Rectal smooth muscle tissue (tissue), 1 donor: ENCODE measurements at regions not wholly inside any gene's neighbourhood (a gene's known extent, or its start where the extent isn't known, plus 50 kb on each side); places are given as distances from the start of the nearest gene placed in this dataset.

Source experiments
- H3K27ac ChIP-seq: one replicate; pipeline ENCODE4 v1.7.0; 2013; ENCODE audit warnings: low read depth, low read length, inconsistent platforms
- H3K27me3 ChIP-seq: one replicate; pipeline ENCODE4 v1.7.0; 2013; ENCODE audit warnings: low read length; ENCODE audit not compliant: control insufficient read depth, insufficient read depth
- H3K36me3 ChIP-seq: one replicate; pipeline ENCODE4 v1.7.0; 2013; ENCODE audit warnings: low read length; ENCODE audit not compliant: control insufficient read depth, insufficient read depth
- H3K4me1 ChIP-seq: one replicate; pipeline ENCODE4 v1.7.0; 2013; ENCODE audit warnings: low read length; ENCODE audit not compliant: control insufficient read depth, insufficient read depth
- H3K4me3 ChIP-seq: one replicate; pipeline ENCODE4 v1.7.0; 2013; ENCODE audit warnings: low read length
- H3K9ac ChIP-seq: one replicate; pipeline ENCODE4 v1.7.0; 2013; ENCODE audit warnings: low read length

- Histone ChIP-seq H3K27me3 (no peaks in the 10 kb centered on the region), H3K4me1 (no peaks in the 10 kb centered on the region), H3K36me3 (no peaks in the 10 kb centered on the region), H3K27ac (no peak overlapping the region), H3K9ac (no peak overlapping the region), H3K4me3 (no peak overlapping the region)
Measured at GRCh38 chr5:117800261-117800660, 1188.1 kb downstream of the DTWD2 start.

- no peak overlapping the region for H3K27ac ChIP-seq
- no peaks in the 10 kb centered on the region for H3K4me1 ChIP-seq
- no peak overlapping the region for H3K4me3 ChIP-seq
- no peak overlapping the region for H3K9ac ChIP-seq
- no peaks in the 10 kb centered on the region for H3K36me3 ChIP-seq
- no peaks in the 10 kb centered on the region for H3K27me3 ChIP-seq
Measured at GRCh38 chr5:117794847-117795246, 1193.5 kb downstream of the DTWD2 start.

GRCh38 chr5:117793963-117794362, 1194.4 kb downstream of the DTWD2 start:
- Histone ChIP-seq H3K36me3 (no peaks in the 10 kb centered on the region), H3K4me3 (no peak overlapping the region), H3K27me3 (no peaks in the 10 kb centered on the region), H3K4me1 (no peaks in the 10 kb centered on the region), H3K27ac (no peak overlapping the region), H3K9ac (no peak overlapping the region)

GRCh38 chr5:117792476-117792875, 1195.9 kb downstream of the DTWD2 start:
- Histone ChIP-seq H3K4me1 (no peaks in the 10 kb centered on the region), H3K36me3 (no peaks in the 10 kb centered on the region), H3K27me3 (no peaks in the 10 kb centered on the region), H3K4me3 (no peak overlapping the region), H3K9ac (no peak overlapping the region), H3K27ac (no peak overlapping the region)

- H3K27me3 ChIP-seq, result no peaks in the 10 kb centered on the region
- no peaks in the 10 kb centered on the region for H3K4me1 ChIP-seq
Measured at GRCh38 chr5:117788596-117788995, 1199.8 kb downstream of the DTWD2 start.

GRCh38 chr5:117779171-117779570, 1204.5 kb upstream of the SEMA6A start:
- no peak overlapping the region for H3K4me3 ChIP-seq
- H3K4me1 ChIP-seq, result no peaks in the 10 kb centered on the region
- no peak overlapping the region for H3K9ac ChIP-seq
- H3K27me3 ChIP-seq, result no peaks in the 10 kb centered on the region
- no peaks in the 10 kb centered on the region for H3K36me3 ChIP-seq
- H3K27ac ChIP-seq, result no peak overlapping the region

More at GRCh38 chr5:117788596-117788995, 1199.8 kb downstream of the DTWD2 start:
- Histone ChIP-seq H3K9ac (no peak overlapping the region), H3K27ac (no peak overlapping the region), H3K4me3 (no peak overlapping the region), H3K36me3 (no peaks in the 10 kb centered on the region)

GRCh38 chr5:117776977-117777376, 1202.4 kb upstream of the SEMA6A start:
- no peak overlapping the region for H3K27ac ChIP-seq
- H3K9ac ChIP-seq, result no peak overlapping the region
- H3K36me3 ChIP-seq, result no peaks in the 10 kb centered on the region
- no peaks in the 10 kb centered on the region for H3K4me1 ChIP-seq
- H3K4me3 ChIP-seq, result no peak overlapping the region
- H3K27me3 ChIP-seq, result no peaks in the 10 kb centered on the region

GRCh38 chr5:117769877-117770276, 1195.3 kb upstream of the SEMA6A start:
- no peak overlapping the region for H3K9ac ChIP-seq
- no peak overlapping the region for H3K4me3 ChIP-seq
- H3K27me3 ChIP-seq, result no peaks in the 10 kb centered on the region
- H3K4me1 ChIP-seq, result no peaks in the 10 kb centered on the region
- no peak overlapping the region for H3K27ac ChIP-seq
- H3K36me3 ChIP-seq, result no peaks in the 10 kb centered on the region

GRCh38 chr5:117763271-117763670, 1188.6 kb upstream of the SEMA6A start:
- no peaks in the 10 kb centered on the region for H3K4me1 ChIP-seq
- H3K27me3 ChIP-seq, result no peaks in the 10 kb centered on the region
- H3K27ac ChIP-seq, result no peak overlapping the region
- H3K9ac ChIP-seq, result no peak overlapping the region
- no peak overlapping the region for H3K4me3 ChIP-seq
- no peaks in the 10 kb centered on the region for H3K36me3 ChIP-seq

GRCh38 chr5:117761186-117761585, 1186.6 kb upstream of the SEMA6A start:
- H3K9ac ChIP-seq, result no peak overlapping the region
- H3K4me1 ChIP-seq, result no peaks in the 10 kb centered on the region
- no peaks in the 10 kb centered on the region for H3K27me3 ChIP-seq
- H3K4me3 ChIP-seq, result no peak overlapping the region
- no peaks in the 10 kb centered on the region for H3K36me3 ChIP-seq
- H3K27ac ChIP-seq, result no peak overlapping the region

- Histone ChIP-seq H3K27ac (no peak overlapping the region), H3K4me1 (no peaks in the 10 kb centered on the region), H3K4me3 (no peak overlapping the region), H3K36me3 (no peaks in the 10 kb centered on the region), H3K27me3 (no peaks in the 10 kb centered on the region), H3K9ac (no peak overlapping the region)
Measured at GRCh38 chr5:117759849-117760499, 1185.4 kb upstream of the SEMA6A start.

GRCh38 chr5:117752403-117752802, 1177.8 kb upstream of the SEMA6A start:
- no peaks in the 10 kb centered on the region for H3K36me3 ChIP-seq
- no peaks in the 10 kb centered on the region for H3K27me3 ChIP-seq
- no peak overlapping the region for H3K4me3 ChIP-seq
- no peak overlapping the region for H3K9ac ChIP-seq
- H3K27ac ChIP-seq, result no peak overlapping the region
- no peaks in the 10 kb centered on the region for H3K4me1 ChIP-seq

GRCh38 chr5:117748336-117748735, 1173.7 kb upstream of the SEMA6A start:
- Histone ChIP-seq H3K9ac (no peak overlapping the region), H3K4me3 (no peak overlapping the region), H3K27me3 (no peaks in the 10 kb centered on the region), H3K36me3 (no peaks in the 10 kb centered on the region), H3K4me1 (no peaks in the 10 kb centered on the region), H3K27ac (no peak overlapping the region)
